WERI-Rb-1 (cell line): ENCODE measurements at regions not wholly inside any gene's neighbourhood (a gene's known extent, or its start where the extent isn't known, plus 50 kb on each side); places are given as distances from the start of the nearest gene placed in this dataset.
A peak's percentile ranks its signal among the peaks of the same experiment; 100 is the strongest.

ENCODE experiments used
- DNase-seq: peaks from one replicate; pipeline ENCODE4 v3.0.0-alpha.2; 2020
- H3K27ac ChIP-seq: fragments of 250-450 bp; sonication (Bioruptor Pico); 2 replicates; pipeline ENCODE4 v1.5.1; 2020; ENCODE audit warnings: mild to moderate bottlenecking, moderate library complexity
- H3K27me3 ChIP-seq: fragments of 250-450 bp; sonication (Bioruptor Pico); 2 replicates; pipeline ENCODE4 v1.5.1; 2021; ENCODE audit warnings: mild to moderate bottlenecking, low read depth, moderate library complexity; ENCODE audit not compliant: insufficient read depth, severe bottlenecking
- H3K36me3 ChIP-seq: fragments of 250-450 bp; sonication (Bioruptor Pico); 2 replicates; pipeline ENCODE4 v1.5.1; 2020; ENCODE audit warnings: mild to moderate bottlenecking, moderate library complexity
- H3K4me3 ChIP-seq: 2 replicates; pipeline ENCODE4 v1.5.1; 2011; ENCODE audit warnings: low read depth, mild to moderate bottlenecking, control low read depth, low read length
- H3K9me3 ChIP-seq: fragments of 250-450 bp; sonication (Bioruptor Pico); 2 replicates; pipeline ENCODE4 v1.5.1; 2021; ENCODE audit warnings: mild to moderate bottlenecking, moderate library complexity; ENCODE audit not compliant: severe bottlenecking
- CTCF ChIP-seq: IDR thresholded peaks from 2 replicates; pipeline ENCODE4 v1.5.1; 2011; ENCODE audit warnings: low read depth, mild to moderate bottlenecking, control low read depth, inconsistent platforms, low read length

- no peaks in the 10 kb centered on the region for H3K9me3 ChIP-seq
- DNase-seq: no peak
- no peak for TF ChIP-seq CTCF
- no peaks in the 10 kb centered on the region for H3K36me3 ChIP-seq
- peaks cover 63% of the 10 kb centered on the region for H3K27me3 ChIP-seq
- H3K27ac ChIP-seq: no peak overlapping the region
- no peak overlapping the region for H3K4me3 ChIP-seq
These were observed 92.2 kb downstream of the MRPL36 start for GRCh38 chr5:1707467-1707866.

GRCh38 chr5:1706428-1706827 is 93.2 kb downstream of the MRPL36 start:
- H3K36me3 ChIP-seq: no peaks in the 10 kb centered on the region
- no peak overlapping the region for H3K4me3 ChIP-seq
- H3K9me3 ChIP-seq: no peaks in the 10 kb centered on the region
- no peak overlapping the region for H3K27ac ChIP-seq
- H3K27me3 ChIP-seq: peaks cover 74% of the 10 kb centered on the region
- no peak for TF ChIP-seq CTCF
- DNase-seq: no peak

GRCh38 chr5:1706021-1706420 is 93.6 kb downstream of the MRPL36 start:
- H3K36me3 ChIP-seq: no peaks in the 10 kb centered on the region
- no peak overlapping the region for H3K4me3 ChIP-seq
- no peaks in the 10 kb centered on the region for H3K9me3 ChIP-seq
- no peak for DNase-seq
- no peak overlapping the region for H3K27ac ChIP-seq
- TF ChIP-seq CTCF: no peak
- H3K27me3 ChIP-seq: peaks cover 78% of the 10 kb centered on the region

- DNase-seq: no peak
- Histone ChIP-seq H3K4me3 (no peak overlapping the region), H3K36me3 (no peaks in the 10 kb centered on the region), H3K27ac (no peak overlapping the region), H3K27me3 (peaks cover 88% of the 10 kb centered on the region), H3K9me3 (peaks cover 4% of the 10 kb centered on the region)
- no peak for TF ChIP-seq CTCF
These were observed 95.0 kb downstream of the MRPL36 start for GRCh38 chr5:1704676-1705075.

GRCh38 chr5:1704266-1704665 is 95.4 kb downstream of the MRPL36 start:
- Histone ChIP-seq H3K27me3 (peaks cover 90% of the 10 kb centered on the region), H3K36me3 (no peaks in the 10 kb centered on the region), H3K27ac (no peak overlapping the region), H3K9me3 (peaks cover 6% of the 10 kb centered on the region), H3K4me3 (no peak overlapping the region)
- no peak for TF ChIP-seq CTCF
- DNase-seq: no peak

GRCh38 chr5:1703352-1704050 is 96.1 kb downstream of the MRPL36 start:
- H3K27me3 ChIP-seq: peaks cover 93% of the 10 kb centered on the region
- TF ChIP-seq CTCF: 0 out of 2 replicates have a peak, but pooled peaks have one; percentile 4
- peak; percentile 24 for DNase-seq

More at GRCh38 chr5:1703352-1704050, 96.1 kb downstream of the MRPL36 start:
- Histone ChIP-seq H3K4me3 (no peak overlapping the region), H3K27ac (no peak overlapping the region), H3K36me3 (no peaks in the 10 kb centered on the region), H3K9me3 (peaks cover 6% of the 10 kb centered on the region)
